Urinary bladder (tissue), 3 donors: ENCODE measurements at regions not wholly inside any gene's neighbourhood (a gene's known extent, or its start where the extent isn't known, plus 50 kb on each side); places are given as distances from the start of the nearest gene placed in this dataset.
"Not testable (repeated sequence)": the region's sequence is repeated elsewhere in the genome, so short reads cannot be mapped to it uniquely, and the experiment has no call there.

Experiments used
- DNase-seq: peaks from one replicate; pipeline ENCODE4 v3.0.0-alpha.2; 2015; ENCODE audit errors: extremely low spot score
- H3K27ac ChIP-seq: one replicate; pipeline ENCODE4 v1.5.1; 2013; ENCODE audit warnings: low read depth, mild to moderate bottlenecking, moderate library complexity
- H3K36me3 ChIP-seq: one replicate; pipeline ENCODE4 v1.6.1; 2013; ENCODE audit warnings: mild to moderate bottlenecking, moderate library complexity; ENCODE audit not compliant: insufficient read depth
- H3K4me1 ChIP-seq: one replicate; pipeline ENCODE4 v1.6.1; 2013; ENCODE audit warnings: mild to moderate bottlenecking, moderate library complexity; ENCODE audit not compliant: insufficient read depth
- H3K4me3 ChIP-seq: one replicate; pipeline ENCODE4 v1.5.1; 2013; ENCODE audit warnings: low read depth, low read length
- WGBS: extraction: QIAGEN DNeasy Blood & Tissue Kit; methylation state at CpG from one replicate; pipeline ENCODE4 v1.1.7; 2013; 5-methylcytosine and 5-hydroxymethylcytosine counted together
- donor health status: healthy with polysubstance abuse.
- donor health status: healthy.

- WGBS, result 92% methylated on average over 5 of the region's 5 CpGs
- not testable (repeated sequence) for DNase-seq, H3K4me3 ChIP-seq, H3K4me1 ChIP-seq, H3K36me3 ChIP-seq, H3K27ac ChIP-seq
Observed at GRCh38 chr7:98770085-98770484, 99.7 kb downstream of the TMEM130 start.

- 8% methylated on average over 6 of the region's 6 CpGs for WGBS
- H3K36me3 ChIP-seq, result no peaks in the 10 kb centered on the region
- DNase-seq, result peak; percentile 74
- H3K27ac ChIP-seq, result no peak overlapping the region
- H3K4me3 ChIP-seq, result no peak overlapping the region
- H3K4me1 ChIP-seq, result peaks cover 2% of the 10 kb centered on the region
Observed at GRCh38 chr7:98771519-98771918, 98.3 kb downstream of the TMEM130 start.

GRCh38 chr7:98771941-98772603 is 97.7 kb downstream of the TMEM130 start:
- H3K4me3 ChIP-seq, result no peak overlapping the region
- 33% methylated on average over 22 of the region's 22 CpGs for WGBS
- no peak for DNase-seq

DNA sequence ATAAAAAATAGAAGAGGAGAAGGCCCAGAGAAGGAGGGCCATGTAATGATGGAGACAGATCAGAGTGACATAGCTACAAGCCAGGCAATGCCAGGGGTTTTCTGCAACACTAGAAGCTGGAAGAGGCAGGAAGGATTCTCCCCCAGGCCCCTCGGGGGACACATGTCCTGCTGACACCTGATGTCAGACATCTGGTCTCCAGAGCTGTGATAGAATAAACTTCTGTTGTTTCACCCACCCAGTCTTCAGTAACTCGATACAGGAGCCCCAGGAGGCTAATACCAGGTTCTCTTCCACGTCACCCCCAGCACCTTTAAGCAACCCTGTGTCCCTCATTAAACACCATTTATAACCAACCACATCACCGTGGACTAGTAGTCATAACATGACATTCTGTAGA is 94.9 kb downstream of the TMEM130 start:
- WGBS, result 45% methylated on average over 4 of the region's 4 CpGs
- no peak for DNase-seq
- Histone ChIP-seq H3K4me1 (peaks cover 2% of the 10 kb centered on the region), H3K36me3 (no peaks in the 10 kb centered on the region), H3K4me3 (no peak overlapping the region), H3K27ac (no peak overlapping the region)

More at GRCh38 chr7:98771941-98772603, 97.7 kb downstream of the TMEM130 start:
- Histone ChIP-seq H3K36me3 (no peaks in the 10 kb centered on the region), H3K4me1 (peaks cover 2% of the 10 kb centered on the region), H3K27ac (no peak overlapping the region)

DNA sequence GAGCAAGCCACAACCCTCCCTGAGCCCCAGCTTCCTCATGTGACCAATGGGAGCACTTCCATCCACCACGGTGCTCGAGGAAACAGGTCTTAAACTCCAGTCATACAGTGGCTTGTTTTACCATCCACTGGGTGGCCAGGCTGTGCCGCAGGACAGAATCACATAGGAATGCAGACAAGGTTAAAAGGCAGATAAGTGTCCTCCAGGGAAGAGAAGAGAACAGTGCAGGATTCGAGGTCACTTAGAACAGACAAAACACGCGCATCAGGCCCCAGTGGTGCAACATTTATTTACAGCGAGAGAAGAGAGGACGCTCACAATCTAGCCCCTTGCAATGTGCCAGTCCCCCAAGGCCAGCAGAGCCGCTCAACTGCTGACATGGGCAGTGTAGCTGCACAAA is 92.8 kb downstream of the TMEM130 start:
- DNase-seq, result no peak
- no peak overlapping the region for H3K27ac ChIP-seq
- H3K4me1 ChIP-seq, result no peaks in the 10 kb centered on the region
- no peaks in the 10 kb centered on the region for H3K36me3 ChIP-seq
- 66% methylated on average over 9 of the region's 9 CpGs for WGBS
- no peak overlapping the region for H3K4me3 ChIP-seq

- Histone ChIP-seq H3K4me1 (no peaks in the 10 kb centered on the region), H3K27ac (no peak overlapping the region), H3K4me3 (no peak overlapping the region), H3K36me3 (no peaks in the 10 kb centered on the region)
- no peak for DNase-seq
- 74% methylated on average over 4 of the region's 4 CpGs for WGBS
Observed at GRCh38 chr7:98778421-98778820, 91.4 kb downstream of the TMEM130 start.

- DNase-seq, result no peak
- no peaks in the 10 kb centered on the region for H3K4me1 ChIP-seq
- no peak overlapping the region for H3K4me3 ChIP-seq
- WGBS, result 86% methylated on average over 22 of the region's 22 CpGs
- H3K27ac ChIP-seq, result no peak overlapping the region
- H3K36me3 ChIP-seq, result no peaks in the 10 kb centered on the region
Observed at GRCh38 chr7:98779800-98780587, 89.8 kb downstream of the TMEM130 start.

DNA sequence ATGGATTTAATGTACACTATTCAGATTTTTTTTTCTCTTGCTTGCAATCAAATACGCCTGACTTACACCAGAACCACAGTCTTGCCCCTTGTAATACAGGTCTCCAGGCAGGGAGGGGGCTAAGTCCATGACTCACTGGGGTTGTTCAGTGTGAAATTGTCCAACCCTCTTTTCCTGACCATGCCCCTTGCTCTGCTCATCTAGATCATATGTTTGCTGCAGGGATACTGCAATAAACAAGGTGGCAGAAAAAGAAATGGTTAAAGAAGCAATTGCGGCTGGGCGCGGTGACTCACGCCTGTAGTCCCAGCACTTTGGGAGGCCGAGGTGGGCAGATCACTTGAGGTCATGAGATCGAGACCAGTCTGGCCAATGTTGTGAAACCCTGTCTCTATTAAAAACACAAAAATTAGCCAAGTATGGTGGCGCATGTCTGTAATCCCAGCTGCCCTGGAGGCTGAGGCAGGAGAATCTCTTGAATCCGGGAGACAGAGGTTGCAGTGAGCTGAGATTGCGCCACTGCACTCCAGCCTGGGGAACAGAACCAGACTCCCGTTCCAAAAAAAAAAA is 85.5 kb downstream of the TMEM130 start:
- no peaks in the 10 kb centered on the region for H3K4me1 ChIP-seq
- 84% methylated on average over 11 of the region's 11 CpGs for WGBS
- no peaks in the 10 kb centered on the region for H3K36me3 ChIP-seq
- no peak overlapping the region for H3K4me3 ChIP-seq
- no peak for DNase-seq
- no peak overlapping the region for H3K27ac ChIP-seq

DNA sequence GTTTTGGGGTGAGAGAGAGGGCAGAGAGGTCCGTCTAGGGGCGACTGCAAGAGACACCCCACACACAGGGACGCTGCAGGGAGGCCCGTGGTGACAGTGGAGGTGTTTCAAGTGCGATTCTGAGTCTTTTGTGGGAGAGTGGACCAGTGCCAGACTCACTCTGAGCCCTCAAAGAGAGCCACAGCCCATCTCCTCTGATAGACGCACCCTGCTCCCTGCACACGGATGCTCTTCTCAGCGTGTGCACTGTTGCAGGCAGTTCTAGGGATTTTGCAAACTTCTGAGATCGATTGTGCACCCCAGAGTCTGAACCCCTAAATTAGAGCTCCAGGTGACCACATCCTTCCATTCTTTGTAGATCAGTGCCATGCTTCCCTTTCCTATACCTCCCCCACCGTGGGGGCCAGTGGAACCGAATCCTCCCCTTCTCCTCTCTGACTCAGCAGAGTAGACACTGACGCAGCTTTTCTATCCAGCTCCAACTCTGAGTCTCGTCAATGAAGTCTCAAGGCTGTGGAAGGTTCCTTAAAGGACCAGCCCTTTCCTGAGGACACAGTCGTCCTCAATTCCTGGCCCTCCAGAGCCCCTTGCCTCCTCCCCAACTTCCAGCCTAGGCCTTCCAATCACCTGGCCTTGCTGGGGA is 83.8 kb downstream of the TMEM130 start:
- Histone ChIP-seq H3K36me3 (no peaks in the 10 kb centered on the region), H3K4me3 (no peak overlapping the region), H3K27ac (no peak overlapping the region), H3K4me1 (no peaks in the 10 kb centered on the region)
- 51% methylated on average over 14 of the region's 14 CpGs for WGBS
- no peak for DNase-seq

DNA sequence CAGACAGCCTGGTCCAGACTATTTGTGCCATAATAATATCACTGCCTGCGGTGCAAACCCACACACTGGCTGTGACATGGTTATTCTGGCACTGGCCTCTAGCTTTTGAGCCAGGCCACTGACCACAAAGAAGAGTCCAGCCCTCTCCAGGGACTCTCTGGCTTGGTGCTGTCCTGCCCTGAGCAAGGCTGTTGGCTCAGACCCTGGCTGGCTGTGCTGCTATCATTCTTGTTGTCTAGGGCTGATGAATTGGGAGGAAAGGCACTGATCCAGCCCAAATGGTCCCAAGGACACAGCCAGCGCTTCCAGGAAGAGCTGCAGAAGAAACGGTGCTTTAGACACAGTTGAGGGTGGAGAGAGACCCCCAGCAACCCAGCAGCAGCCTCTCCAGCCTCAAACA is 80.8 kb downstream of the TMEM130 start:
- H3K27ac ChIP-seq, result no peak overlapping the region
- no peaks in the 10 kb centered on the region for H3K4me1 ChIP-seq
- no peak overlapping the region for H3K4me3 ChIP-seq
- WGBS, result 44% methylated on average over 3 of the region's 3 CpGs
- H3K36me3 ChIP-seq, result no peaks in the 10 kb centered on the region
- DNase-seq, result no peak

GRCh38 chr7:98794453-98794852 is 75.4 kb downstream of the TMEM130 start:
- H3K4me3 ChIP-seq, H3K4me1 ChIP-seq, H3K27ac ChIP-seq, DNase-seq, H3K36me3 ChIP-seq: not testable (repeated sequence)
- 88% methylated on average over 4 of the region's 4 CpGs for WGBS

DNA sequence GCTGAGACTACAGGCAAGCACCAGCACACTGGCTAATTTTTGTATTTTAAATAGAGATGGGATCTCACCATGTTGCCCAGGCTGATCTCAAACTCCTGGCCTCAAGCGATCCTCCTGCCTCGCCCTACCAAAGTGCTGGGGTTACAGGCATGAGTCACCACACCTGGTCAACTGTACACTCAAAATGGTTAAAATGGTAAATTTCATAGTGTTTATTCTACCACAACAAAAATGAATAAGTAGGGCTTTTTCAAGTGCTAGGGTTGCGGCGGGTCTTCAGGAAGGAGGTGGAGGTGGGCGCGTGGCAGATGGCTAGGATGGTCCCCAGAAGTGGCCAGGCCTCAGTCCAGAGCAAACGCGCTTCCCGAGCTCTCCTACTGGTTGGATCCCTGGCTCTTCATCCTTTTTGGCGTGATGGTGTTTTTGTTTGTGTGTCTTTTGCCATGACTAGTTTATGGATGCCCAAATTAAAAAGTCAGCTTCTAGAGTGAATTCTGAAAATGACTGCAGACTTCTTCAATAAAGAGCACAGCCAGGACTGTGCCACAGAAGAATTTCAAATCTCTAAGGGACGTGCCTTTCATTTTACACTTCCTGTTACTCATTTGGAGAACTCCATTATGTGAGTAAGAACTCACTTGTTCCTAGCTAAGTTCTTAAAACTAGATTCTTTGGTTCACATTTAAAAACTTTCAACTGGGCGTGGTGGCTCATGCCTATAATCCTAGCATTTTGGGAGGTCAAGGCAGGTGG is 73.9 kb downstream of the TMEM130 start:
- Histone ChIP-seq H3K27ac (no peak overlapping the region), H3K36me3 (no peaks in the 10 kb centered on the region), H3K4me1 (no peaks in the 10 kb centered on the region), H3K4me3 (no peak overlapping the region)
- DNase-seq, result no peak
- 87% methylated on average over 12 of the region's 12 CpGs for WGBS
